Retina (tissue), 1 donor: ENCODE measurements at regions not wholly inside any gene's neighbourhood (a gene's known extent, or its start where the extent isn't known, plus 50 kb on each side); places are given as distances from the start of the nearest gene placed in this dataset.
A peak's percentile ranks its signal among the peaks of the same experiment; 100 is the strongest.
"Not testable (repeated sequence)": the region's sequence is repeated elsewhere in the genome, so short reads cannot be mapped to it uniquely, and the experiment has no call there.

Experiments used
- DNase-seq: peaks from one replicate; pipeline ENCODE4 v3.0.0-alpha.2; 2016

- DNase-seq = no peak
Measured at GRCh38 chr5:53160895-53161294, 51.3 kb upstream of the MOCS2 start.

DNA sequence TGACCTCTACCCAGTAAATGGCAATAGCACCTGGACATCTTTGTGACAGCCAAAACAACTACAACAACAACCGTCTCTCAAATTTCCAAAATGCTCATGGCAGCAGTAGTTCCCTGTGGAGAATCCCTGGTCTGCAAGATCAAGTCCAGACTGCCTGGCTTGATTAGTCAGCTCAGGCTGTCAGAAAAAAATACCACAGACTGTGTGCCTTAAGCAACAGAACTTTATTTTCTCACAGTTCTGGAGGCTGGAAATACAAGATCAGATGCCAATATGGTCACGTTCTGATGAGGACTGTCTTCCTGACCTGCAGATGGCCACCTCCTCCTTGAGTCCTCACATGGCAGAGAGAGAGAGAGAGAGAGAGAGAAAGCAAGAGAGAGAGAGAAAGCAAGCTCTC lies 52.3 kb upstream of the MOCS2 start:
- DNase-seq = no peak

GRCh38 chr5:53164478-53165165 lies 55.1 kb upstream of the MOCS2 start:
- no peak for DNase-seq

- DNase-seq = no peak
Measured at GRCh38 chr5:53165431-53166182, 56.0 kb upstream of the MOCS2 start.

DNA sequence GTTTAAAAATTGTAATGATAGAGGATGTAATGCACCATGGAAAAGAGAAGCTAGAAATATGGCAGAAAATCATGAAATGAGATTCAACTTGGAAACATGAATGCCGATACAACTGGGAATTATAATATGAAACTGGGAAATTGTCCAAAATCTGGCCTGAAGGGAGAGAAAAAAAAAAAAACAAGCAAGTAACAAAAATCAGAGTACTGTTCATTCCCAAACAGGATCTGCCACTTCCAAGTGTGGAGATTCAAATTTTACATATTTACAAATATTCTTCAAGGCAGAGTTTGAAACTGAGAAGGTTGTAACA lies 56.6 kb upstream of the MOCS2 start:
- DNase-seq = no peak

GRCh38 chr5:53167836-53168235 lies 58.3 kb upstream of the MOCS2 start:
- DNase-seq = no peak

DNA sequence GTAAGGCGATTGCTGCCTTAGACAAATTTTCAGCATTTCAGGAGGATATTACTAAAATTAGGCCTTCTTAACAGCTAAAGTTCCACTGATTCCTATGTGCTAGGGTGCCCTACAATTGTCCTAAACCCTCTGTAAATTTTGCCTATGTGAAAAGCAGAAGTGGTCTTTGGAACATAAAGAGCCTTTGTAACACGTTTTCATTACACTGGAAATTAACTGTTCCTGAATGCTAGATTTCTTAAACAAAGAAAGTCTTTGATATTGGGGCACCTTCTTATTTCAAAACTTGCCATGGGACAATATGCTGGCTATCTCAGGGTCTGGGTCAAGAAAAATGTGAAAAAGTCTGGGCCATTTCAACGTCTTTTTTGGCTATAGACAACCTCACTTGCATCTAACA lies 60.4 kb upstream of the MOCS2 start:
- no peak for DNase-seq

- DNase-seq = peak; percentile 18
Measured at GRCh38 chr5:53170746-53171349, 61.3 kb upstream of the MOCS2 start.

GRCh38 chr5:53172073-53172472 lies 62.5 kb upstream of the MOCS2 start:
- not testable (repeated sequence) for DNase-seq

GRCh38 chr5:53172630-53173029 lies 63.1 kb upstream of the MOCS2 start:
- no peak for DNase-seq

- no peak for DNase-seq
Measured at GRCh38 chr5:53173083-53173482, 63.5 kb upstream of the MOCS2 start.

GRCh38 chr5:53178830-53179229 lies 69.3 kb upstream of the MOCS2 start:
- DNase-seq = no peak

- DNase-seq = no peak
Measured at GRCh38 chr5:53179691-53180090, 70.1 kb upstream of the MOCS2 start.

DNA sequence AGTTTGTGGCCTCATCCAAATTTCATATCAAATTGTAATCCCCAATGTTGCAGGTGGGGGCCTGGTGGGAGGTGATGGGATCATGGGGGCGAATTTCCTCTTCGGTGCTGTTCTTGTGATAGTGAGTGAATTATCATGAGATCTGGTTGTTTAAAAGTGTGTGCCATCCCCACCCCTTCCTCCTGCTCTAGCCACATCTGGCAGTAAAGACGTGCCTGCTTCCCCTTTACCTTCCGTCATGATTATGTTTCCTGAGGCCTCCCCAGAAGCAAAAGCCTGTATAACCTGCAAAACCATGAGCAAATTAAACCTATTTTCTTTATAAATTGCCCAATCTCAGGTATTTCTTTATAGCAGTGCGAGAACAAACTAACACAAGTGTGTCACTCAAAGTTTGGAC lies 71.0 kb upstream of the MOCS2 start:
- no peak for DNase-seq

DNA sequence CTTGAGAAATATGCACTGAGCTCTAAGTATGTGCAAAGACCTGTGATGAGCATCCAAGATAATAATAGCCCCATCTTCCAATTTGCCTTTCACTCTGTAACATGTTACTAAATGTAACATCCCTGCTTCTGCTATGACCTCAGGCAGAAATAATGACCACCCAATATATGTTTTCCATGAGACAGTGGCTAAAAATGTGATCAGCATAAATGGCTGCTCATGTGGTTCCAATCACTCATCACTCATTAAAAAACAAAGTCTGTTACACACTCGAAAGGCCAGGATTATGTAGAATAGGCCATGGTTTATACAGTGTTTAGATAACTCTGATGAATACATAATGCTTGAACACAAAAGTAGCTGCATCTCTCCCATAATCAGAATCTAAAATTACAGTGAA lies 71.4 kb upstream of the MOCS2 start:
- no peak for DNase-seq

- no peak for DNase-seq
Measured at GRCh38 chr5:53183880-53184279, 74.3 kb upstream of the MOCS2 start.

GRCh38 chr5:53191548-53192165 lies 82.1 kb upstream of the MOCS2 start:
- no peak for DNase-seq

- no peak for DNase-seq
Measured at GRCh38 chr5:53194086-53194485, 84.5 kb upstream of the MOCS2 start.

DNA sequence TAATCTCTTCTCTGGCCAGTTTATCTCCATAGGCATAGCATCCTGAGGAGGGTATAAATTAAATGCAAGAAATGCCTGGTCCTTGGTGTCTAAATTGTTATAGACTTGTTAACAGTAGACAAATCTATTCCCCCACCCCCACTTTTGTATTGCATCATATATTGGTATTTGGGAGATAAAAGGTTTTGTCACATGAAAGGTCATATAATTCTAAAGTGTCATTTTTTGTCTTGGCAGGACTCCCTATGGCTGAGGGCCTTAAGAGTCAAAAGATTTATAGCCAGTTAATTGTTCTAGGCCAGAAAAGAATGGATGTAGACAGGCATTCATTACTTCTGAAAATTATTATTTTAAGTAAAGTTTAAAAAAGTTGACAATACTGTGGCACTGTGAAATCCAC lies 90.3 kb upstream of the MOCS2 start:
- DNase-seq = no peak

DNA sequence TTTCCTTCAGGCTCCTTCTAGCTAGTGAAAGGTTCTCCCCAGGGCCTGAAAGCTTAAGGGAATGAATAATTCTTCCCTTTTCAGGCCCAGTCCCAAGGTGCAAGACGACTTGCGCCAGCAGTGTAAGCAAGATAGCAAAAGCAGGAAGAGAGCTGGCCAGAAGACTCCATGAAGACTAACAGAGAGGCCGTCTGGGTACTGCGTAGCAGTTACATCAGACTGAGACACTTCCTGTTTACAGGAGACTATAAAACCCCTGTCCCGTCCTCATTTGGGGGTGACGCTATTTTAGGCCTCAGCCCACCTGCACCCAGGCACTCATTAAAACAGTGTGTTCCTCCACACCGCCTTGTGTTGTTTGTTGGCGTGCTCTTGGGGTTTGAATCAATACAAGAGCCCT lies 90.7 kb upstream of the MOCS2 start:
- DNase-seq = no peak

DNA sequence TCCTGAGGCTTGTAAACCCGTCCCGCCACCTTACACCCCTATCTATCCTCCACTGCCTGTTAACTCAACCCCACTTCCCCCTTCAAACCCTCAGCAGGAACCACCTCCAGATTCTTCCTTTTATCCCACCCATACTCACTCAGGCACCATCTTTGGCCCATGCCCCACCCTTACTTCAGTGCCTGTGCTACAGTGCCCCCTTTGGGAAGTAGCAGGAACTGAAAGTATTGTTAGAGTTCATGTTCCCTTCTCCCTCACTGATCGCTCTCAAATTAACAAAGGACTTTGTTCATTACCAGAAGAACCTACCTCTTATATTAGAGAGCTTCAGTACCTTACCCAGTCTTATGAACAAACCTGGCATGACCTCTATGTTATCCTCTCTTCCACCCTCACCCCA lies 92.2 kb upstream of the MOCS2 start:
- no peak for DNase-seq

GRCh38 chr5:53206562-53206961 lies 97.0 kb upstream of the MOCS2 start:
- DNase-seq = no peak

DNA sequence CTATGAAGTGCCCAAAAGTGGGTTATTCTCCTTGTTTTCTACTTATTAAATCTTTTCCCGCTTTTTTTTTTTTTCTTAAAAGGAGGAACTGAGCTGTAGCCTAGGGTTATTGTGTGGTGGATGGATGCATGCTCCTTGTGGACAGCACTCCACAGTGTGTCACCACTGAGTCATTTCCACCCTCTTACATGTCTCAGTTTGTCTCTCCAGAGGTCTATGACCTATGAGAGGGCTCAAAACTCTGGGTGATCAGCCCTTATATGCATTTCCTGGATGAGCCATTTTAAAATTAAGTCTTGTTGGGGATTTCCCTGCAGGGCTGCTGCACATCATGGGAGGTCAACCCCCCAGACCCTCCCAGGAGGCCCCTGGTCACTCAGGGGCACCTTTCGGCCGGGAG lies 102.2 kb upstream of the MOCS2 start:
- DNase-seq = no peak

GRCh38 chr5:53219174-53219573 lies 109.6 kb upstream of the MOCS2 start:
- DNase-seq = no peak
